ENCODE measurements at regions not wholly inside any gene's neighbourhood (a gene's known extent, or its start where the extent isn't known, plus 50 kb on each side); places are given as distances from the start of the nearest gene placed in this dataset.
"Not testable (repeated sequence)": the region's sequence is repeated elsewhere in the genome, so short reads cannot be mapped to it uniquely, and the experiment has no call there.

GRCh38 chr5:154653764-154654485 is 101.3 kb upstream of the LARP1 start:
- DNase-seq: no peak

GRCh38 chr5:154653418-154653763 is 101.8 kb upstream of the LARP1 start:
- no peak for DNase-seq

GRCh38 chr5:154652746-154653417 is 102.3 kb upstream of the LARP1 start:
- DNase-seq: no peak

- DNase-seq: not testable (repeated sequence)
These were observed 103.4 kb upstream of the LARP1 start for GRCh38 chr5:154651795-154652194.

GRCh38 chr5:154648706-154649105 is 106.5 kb upstream of the LARP1 start:
- DNase-seq: no peak

GRCh38 chr5:154648229-154648628 is 106.9 kb upstream of the LARP1 start:
- no peak for DNase-seq

- no peak for DNase-seq
These were observed 107.4 kb upstream of the LARP1 start for GRCh38 chr5:154647761-154648145.

GRCh38 chr5:154647114-154647760 is 107.9 kb upstream of the LARP1 start:
- peak in 8 of 51 donors; percentile 5 to 39 (median 20) for DNase-seq

GRCh38 chr5:154646745-154647113 is 108.4 kb upstream of the LARP1 start:
- DNase-seq: no peak

- DNase-seq: no peak
These were observed 110.3 kb upstream of the LARP1 start for GRCh38 chr5:154644745-154645411.

- peak in 3 of 51 donors; percentile 1 to 5 (median 3) for DNase-seq
These were observed 112.5 kb upstream of the LARP1 start for GRCh38 chr5:154642499-154643245.

GRCh38 chr5:154640213-154640831 is 114.9 kb upstream of the LARP1 start:
- not testable (repeated sequence) for DNase-seq

GRCh38 chr5:154636786-154637185 is 118.4 kb upstream of the LARP1 start:
- not testable (repeated sequence) for DNase-seq

GRCh38 chr5:154636271-154636670 is 118.9 kb upstream of the LARP1 start:
- not testable (repeated sequence) for DNase-seq

GRCh38 chr5:154633744-154634143 is 121.4 kb upstream of the LARP1 start:
- DNase-seq: not testable (repeated sequence)

GRCh38 chr5:154631141-154631540 is 124.0 kb upstream of the LARP1 start:
- DNase-seq: no peak

- no peak for DNase-seq
These were observed 124.8 kb upstream of the LARP1 start for GRCh38 chr5:154630410-154630809.

GRCh38 chr5:154628685-154629084 is 126.5 kb upstream of the LARP1 start:
- no peak for DNase-seq

- no peak for DNase-seq
These were observed 127.2 kb upstream of the LARP1 start for GRCh38 chr5:154627698-154628678.

Measured in hypothalamus (tissue), 51 donors.